GM19468 (cell line): ENCODE measurements at regions not wholly inside any gene's neighbourhood (a gene's known extent, or its start where the extent isn't known, plus 50 kb on each side); places are given as distances from the start of the nearest gene placed in this dataset.
"Not testable (repeated sequence)": the region's sequence is repeated elsewhere in the genome, so short reads cannot be mapped to it uniquely, and the experiment has no call there.

Experiments used
- ATAC-seq: cut with Tn5 transposase; IDR thresholded peaks from one replicate; pipeline ENCODE4 v1.9.1; 2021; ENCODE audit warnings: mild to moderate bottlenecking, moderate library complexity, moderate number of reproducible peaks; ENCODE audit not compliant: unreplicated experiment; ENCODE audit errors: extremely low read depth

DNA sequence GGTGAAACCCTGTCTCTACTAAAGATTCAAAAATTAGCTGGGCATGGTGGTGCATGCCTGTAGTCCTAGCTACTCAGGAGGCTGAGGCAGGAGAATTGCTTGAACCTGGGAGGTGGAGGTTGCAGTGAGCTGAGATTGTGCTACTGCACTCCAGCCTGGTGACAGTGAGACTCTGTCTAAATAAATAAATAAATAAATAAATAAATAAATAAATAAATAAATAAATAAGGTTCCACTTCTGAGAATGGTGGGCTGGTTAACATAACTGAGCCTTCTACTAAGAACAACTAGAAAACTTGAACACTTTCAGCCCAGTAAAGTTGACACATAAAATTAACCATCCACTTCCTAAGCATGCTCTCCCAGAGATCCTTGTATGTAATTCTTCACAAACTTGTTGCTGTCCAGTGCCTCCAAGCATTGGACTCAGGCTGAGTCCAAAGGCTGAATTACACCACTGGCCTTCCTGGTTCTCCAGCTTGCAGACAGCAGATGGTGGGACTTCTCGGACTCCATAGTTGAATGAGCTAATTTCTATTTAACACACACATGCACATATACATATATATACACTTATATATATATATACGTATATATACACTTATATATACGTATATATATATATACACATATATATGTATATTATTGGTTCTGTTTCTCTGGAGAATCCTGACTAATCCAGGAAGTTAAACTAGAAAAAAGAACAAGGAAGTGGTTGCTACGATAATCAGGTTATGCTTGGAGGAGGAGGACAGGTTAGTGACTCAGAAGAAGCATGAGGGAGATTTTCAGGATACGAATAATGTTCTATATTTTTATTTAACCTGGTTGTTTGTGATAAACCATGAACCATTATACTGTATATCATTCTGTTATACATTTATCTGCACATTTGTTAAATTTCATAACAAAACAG, 348.8 kb downstream of the METTL4 start:
- no peak for ATAC-seq

DNA sequence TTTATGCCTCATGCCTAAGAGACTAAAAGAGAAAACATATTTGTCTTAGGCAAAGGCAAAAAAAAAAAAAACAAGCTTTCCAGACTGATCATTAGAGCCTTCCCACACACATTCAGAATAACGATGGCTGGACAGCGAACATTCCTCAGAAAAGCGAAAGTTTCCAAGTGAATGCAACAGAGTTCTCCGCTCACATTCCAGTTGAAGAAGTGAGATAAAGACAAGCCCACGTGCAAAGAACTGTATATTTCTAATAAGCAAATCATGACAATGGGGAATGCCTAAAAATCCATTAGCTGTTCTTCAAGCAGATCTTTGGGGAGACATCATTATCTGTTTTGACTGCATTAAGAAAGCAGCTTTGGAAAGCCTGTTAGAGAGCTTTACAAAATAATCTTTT, 347.9 kb downstream of the METTL4 start:
- no peak for ATAC-seq

DNA sequence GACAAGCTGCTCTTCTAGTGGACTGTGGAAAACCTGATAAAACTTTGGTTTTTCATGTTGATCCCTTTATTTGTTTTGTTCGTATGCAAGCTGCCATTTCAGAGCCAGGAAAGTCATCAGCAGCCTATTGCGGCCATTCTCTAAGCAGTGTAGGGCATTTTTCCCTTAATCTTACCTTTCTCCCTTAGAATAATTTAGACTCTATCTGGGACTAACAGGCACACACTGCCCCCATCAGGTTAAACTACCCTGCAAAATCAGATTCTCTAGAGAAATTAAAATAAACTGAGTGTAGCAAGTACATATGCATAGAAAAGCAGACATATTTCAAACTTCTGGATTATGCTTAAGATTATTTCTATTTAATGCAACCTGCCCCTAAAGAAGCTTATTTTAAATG, 347.5 kb downstream of the METTL4 start:
- no peak for ATAC-seq

DNA sequence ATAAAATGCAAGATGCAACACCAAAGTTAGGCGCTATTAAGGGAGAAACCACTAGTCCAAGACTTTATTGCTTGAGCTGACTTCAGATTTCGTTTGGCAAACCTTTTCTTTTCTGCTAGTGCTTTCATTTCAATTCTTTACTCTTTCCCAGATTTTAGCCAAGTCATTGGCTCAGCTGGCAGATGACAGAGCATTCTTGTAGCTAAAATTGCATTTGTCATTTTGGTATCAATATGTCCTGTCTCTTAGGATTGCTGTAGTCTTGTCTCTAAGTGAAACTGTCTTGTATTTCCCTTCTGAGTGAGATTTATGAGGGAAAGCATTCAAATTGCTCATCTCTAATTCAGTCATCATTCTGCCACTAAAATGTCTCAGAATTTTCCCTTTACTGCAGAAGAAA, 335.1 kb downstream of the METTL4 start:
- no peak for ATAC-seq

DNA sequence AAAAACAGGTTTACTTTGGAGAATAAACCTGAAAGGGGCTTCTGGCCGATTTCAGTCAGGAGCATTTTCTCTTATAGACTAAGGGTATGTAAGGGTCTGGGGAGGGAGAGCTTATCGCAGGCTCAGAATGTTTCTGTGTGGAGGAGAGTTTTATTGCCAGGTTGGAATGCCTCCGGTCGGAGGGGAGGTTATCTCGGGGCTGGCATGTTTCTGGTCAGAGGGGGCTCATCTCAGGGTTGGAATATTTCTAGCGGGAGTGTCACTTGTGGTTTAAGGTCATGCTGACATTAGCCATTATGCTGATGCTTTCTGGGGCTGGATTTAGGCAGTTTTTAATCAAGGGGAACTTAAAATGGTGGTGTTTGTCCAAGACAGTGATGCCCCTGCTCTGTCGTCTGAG, 333.6 kb downstream of the METTL4 start:
- no peak for ATAC-seq

DNA sequence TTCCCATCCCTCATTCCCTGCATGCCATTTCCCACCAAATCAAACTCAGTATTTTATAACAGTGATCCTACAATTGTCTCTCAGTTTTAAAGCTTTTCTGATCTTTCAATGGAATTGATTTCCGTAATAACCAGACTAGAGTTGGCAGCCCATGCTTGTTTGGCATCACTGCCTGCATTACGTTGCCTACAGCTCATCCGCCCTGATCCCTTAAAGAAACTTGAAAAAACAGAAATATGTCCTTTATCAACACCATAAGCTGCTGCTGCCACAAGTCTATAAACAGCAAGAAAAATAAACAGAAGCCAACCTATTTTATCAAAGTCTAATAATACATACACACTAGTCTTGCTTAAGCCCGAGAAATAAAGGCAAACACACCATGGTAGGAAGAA, 331.0 kb downstream of the METTL4 start:
- no peak for ATAC-seq

DNA sequence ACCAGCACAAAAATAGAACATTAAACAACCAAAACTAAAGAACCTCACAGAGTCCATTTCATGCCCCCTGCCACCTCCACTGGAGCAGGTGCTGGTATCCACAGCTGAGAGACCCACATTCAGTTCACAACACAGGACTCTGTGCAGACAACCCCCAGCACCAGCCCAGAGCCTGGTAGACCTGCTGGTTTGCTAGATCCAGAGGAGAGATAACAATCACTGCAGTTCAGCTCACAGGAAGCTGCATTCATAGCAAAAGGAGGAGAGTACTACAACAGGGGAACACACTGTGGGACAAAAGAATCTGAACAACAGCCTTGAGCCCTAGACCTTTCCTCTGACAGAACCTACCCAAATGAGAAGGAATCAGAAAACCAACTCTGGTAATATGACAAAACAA, 326.7 kb downstream of the METTL4 start:
- no peak for ATAC-seq

DNA sequence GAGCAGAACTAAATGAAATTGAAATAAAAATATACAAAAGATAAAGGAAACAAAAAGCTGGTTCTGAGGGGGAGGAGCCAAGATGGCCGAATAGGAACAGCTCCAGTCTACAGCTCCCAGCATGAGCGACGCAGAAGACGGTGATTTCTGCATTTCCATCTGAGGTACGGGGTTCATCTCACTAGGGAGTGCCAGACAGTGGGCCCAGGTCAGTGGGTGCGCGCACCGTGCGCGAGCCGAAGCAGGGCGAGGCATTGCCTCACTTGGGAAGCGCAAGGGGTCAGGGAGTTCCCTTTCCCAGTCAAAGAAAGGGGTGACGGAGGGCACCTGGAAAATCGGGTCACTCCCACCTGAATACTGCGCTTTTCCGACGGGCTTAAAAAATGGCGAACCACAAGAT, 324.2 kb downstream of the METTL4 start:
- not testable (repeated sequence) for ATAC-seq

DNA sequence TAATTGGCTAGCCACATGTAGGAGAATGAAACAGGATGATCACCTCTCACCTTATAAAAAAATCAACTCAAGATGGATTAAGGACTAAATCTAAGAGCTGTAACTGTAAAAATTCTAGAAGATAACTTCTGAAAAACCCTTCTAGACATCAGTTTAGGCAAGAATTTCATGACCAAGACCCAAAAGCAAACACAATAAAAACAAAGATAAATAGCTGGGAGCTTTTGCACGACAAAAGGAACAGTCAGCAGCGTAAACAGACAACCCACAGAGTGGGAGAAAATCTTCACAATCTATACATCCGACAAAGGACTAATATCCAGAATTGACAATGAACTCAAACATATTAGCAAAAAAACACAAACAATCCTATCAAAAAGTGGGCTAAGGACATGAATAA, 316.3 kb downstream of the METTL4 start:
- no peak for ATAC-seq

DNA sequence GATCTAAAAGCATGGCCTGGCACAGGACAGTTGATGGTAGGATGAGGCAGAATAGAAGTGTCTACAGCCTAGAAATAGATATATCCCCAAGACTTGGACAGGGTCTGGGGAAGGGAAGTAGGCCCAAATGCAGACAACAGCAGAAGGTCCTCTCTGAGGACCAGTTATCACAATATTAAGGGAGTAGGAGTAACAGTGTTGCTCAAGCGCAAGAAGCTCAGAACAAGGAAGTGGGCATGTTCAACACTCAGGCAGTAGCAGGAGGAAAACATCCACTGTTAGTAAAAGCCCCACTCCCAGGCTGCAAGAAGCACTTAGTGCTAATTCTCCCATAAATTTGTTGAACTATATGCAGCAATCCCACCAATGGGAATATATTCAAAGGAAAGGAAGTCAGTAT, 314.7 kb downstream of the METTL4 start:
- no peak for ATAC-seq

DNA sequence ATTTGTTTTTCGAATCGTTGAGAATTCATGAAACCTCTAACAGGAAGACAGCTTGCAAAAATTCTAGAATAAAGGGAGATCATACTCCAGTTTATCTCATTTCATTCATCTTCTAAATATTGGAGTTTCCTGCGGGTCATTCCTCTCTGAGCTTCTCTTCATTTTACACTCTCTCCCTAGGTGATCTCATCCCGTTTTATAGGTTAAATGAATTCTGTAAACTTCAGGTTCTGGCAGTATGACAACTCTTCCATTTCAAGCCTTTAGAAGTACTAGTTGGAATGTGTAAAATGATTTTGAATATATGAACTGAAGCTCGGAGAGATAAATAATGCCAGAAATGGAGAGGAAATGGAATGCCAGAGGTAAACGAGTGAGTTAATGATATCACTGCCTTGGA, 312.4 kb downstream of the METTL4 start:
- no peak for ATAC-seq

DNA sequence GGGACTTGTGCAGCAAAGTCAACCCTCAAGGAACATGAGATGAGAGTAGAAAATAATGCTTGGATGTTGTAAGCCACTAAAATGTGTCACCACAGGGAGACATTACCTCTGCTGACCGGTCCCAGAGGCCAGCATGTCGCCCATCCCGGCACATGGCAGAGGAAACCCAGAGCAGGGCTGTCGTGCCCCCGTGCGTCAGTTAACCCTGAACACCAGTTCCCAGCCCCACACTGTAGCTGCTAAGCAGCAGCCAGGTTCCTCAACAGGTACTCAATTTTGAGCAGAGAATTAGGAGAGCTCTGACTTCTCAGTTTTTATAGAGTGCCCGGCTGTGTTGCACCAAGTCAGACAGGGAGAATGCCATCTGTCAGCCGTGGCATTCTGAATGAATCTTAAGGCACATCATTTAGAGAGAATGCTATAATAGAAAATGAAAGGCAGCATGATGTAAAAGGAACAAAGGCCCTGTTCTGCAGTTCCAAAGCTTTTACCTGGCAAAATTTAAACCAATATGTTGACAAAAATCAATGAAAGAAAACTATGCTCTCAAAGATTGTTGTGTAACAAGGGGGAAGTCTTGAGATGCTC, 307.9 kb downstream of the METTL4 start:
- no peak for ATAC-seq

DNA sequence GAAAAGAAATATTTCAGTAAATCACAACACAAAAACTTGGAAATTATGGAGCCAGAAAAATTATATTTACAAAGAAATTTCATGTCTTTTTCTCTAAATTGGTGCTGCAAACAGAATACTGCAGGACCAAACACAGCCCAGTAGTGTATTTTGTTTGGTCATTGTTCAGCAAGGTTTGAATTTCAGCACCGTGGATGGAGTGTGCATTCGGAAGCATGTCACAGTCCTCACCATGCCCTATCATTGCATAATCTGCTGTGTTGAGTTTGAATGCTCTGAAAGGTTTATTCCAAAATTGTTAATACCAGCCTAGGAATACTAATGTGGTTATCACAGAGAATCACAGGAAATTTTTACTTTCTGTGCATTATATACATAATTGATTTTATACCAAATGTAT, 296.7 kb downstream of the METTL4 start:
- no peak for ATAC-seq

DNA sequence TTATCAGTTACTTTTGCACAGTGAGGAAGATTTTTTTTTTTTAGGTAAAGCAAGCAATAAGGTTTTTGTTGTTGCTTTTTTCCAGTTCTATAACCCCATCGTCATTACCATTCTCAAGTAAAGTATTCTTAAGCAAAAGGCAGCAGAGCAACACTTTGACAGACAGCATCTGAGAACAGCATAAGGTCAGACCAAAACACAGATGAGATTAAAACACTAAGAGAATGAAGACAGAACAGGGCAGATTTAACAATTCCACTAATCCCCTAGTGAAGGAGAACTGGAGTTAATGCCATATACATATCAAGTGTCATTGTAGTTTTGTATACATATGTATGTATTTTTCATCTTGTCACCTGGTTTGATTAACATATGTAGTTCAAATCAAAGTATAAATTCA, 290.2 kb downstream of the METTL4 start:
- ATAC-seq = no peak

DNA sequence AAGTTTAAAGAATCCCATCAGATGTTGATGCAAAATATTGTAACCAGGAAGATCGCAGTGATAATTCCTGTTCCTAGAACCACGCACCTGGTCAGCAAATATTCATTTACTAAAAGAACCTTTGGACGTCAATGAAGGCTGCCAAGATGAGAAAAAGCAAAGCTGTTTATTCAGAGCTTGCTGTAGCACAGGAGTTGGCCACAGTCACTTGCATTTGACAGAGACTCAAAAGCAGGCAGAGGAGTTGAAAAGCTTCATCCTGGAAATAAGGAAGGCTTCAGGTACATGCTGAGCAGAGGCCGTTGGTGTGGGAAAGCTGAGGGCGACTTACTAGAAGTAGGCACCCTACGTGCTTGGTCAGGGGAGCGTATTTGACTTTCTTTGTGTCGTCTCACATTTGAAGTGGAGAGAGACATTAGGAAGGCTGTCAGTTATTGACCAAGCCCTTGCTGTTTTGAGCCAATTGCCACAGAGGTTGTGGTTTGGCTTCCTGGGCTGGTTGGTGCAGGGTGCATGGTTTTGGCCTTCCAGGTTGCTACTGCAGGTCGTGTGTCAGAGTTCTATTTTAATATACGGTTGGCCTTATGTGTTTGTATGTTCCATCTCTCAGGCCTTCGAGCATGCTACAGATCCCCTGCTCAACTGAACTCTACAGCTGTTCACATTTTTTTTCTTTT, 289.6 kb downstream of the METTL4 start:
- ATAC-seq = no peak

DNA sequence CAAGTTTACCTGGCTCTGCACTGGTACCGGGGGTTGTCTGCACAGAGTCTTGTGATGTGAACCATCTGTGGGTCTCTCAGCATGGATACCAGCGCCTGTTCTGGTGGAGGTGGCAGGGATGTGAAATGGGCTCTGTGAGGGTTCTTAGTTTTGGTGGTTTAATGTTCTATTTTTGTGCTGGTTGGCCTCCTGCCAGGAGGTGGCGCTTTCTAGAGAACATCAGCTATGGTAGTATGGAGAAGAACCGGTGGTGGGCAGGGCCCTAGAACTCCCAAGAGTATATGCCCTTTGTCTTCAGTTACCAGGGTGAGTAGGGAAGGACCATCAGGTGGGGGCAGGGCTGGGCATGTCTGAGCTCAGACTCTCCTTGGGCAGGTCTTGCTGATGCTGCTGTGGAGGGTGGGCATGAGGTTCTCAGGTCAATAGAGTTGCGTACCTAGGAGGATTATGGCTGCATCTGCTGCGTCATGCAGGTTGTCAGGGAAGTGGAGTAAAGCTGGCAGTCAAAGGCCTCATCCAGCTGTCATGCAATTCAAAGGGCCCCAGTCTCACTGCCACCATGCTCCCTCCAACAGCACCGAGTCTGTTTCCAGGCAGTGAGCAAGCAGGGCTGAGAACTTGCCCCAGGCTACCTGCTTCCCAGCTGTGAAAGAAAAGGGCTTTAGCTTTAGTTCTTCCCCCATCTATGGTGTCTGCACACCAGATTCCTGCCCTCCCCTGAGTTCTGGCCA, 278.0 kb downstream of the METTL4 start:
- no peak for ATAC-seq

DNA sequence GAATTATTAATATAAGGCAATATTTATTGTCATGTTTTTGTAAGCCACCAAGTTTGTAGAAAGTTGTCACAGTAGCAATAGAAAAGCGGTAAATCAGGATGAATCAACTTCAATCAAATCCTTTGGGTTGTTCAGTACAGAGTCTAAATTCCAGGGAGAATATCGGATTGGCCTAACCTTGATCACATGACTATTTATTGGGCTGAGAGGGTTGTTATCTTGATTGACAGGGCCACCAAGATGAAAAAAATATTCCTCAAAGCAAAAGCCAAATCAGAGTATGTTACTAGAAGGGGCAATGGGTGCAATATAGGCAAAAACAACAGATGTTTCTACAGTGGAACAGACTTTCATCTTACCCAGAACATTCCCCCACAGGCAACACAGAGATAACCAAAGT, 270.0 kb downstream of the METTL4 start:
- no peak for ATAC-seq

DNA sequence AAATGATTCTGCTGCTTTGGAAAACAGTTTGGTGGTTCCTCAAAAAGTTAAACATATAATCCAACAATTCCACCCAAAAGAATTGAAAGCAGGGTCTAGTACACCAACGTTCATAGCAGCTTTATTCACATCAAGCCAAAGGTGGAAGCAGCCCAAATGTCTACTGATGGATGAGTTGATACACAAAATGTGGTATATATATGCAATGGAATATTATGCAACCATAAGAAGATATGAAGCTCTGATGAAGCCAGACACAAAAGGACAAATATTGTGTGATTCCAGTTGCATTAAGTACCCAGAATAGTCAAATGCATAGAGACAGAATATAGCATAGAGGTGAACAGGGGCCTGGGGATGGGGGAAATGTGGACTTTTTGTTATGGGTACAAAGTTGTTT, 269.3 kb downstream of the METTL4 start:
- no peak for ATAC-seq

DNA sequence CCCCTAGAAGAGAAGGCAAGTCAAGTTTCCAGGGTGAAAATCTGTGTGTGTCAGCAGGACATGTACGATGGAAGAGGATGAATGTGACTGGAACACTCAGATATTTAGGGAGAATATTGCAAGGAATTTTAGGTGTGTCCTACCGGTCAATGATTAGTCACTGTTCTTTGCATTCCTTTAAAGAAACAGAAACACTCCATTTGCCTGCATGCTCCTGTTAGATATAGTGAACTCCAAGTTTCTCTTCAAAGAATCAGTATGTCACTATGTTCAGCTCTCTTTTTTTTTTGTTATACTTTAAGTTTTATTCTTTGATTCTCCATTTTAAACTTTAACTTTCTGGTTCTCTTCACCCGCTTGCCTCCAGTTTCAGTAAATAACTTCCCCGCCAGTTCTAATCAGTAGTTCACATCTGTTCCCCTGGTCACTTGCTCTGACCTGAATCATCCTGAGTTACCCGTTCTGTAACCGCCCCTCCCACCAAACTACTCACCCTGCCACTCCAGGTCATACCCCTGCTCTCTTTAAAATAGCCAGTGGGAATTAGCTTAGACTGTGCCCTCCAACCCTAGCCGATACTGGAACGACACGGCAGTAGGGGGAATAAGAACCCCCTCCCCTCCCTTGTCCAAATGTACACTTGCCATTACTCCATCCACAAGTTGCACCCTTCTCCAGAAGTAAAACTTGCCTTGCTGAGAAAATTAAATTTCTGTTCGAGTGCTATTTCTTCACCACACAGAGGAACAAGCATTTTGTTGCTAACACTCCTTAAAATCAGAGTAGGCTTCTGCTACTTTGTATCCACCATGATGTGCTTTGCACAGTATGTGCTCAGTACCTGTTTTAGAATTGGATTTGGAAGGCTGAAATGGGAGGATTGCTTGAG, 268.4 kb downstream of the METTL4 start:
- no peak for ATAC-seq
